ENCODE measurements at regions not wholly inside any gene's neighbourhood (a gene's known extent, or its start where the extent isn't known, plus 50 kb on each side); places are given as distances from the start of the nearest gene placed in this dataset.

DNA sequence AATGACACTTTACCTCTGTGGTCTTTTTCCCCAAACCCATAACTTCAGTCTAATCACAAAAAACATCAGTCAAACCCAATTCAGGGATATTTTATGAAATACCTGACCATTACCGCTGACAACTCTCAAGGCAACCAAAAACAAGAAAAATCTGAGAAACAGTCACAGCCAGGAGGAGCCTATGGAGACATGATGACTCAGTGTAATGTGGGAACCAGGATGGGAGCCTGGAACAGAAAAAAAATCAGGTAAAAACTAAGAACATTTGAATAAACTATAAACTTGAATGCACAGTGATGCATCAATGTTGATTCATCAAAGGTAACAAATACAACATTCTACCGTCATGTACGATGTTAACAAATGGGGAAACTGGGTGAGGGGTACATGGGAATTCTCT is 84.1 kb upstream of the TSHZ2 start:
- Histone ChIP-seq H3K9ac (ENCODE audit: low read length) (no peak overlapping the region), H3K27me3 (replicated peaks; ENCODE audit: insufficient read depth, low read length) (no peaks in the 10 kb centered on the region), H3K9me2 (replicated peaks; ENCODE audit: insufficient read depth, low read length) (no peaks in the 10 kb centered on the region), H3F3A (ENCODE audit: insufficient read depth, low read length) (no peaks in the 10 kb centered on the region), H3K4me1 (ENCODE audit: low read length) (no peaks in the 10 kb centered on the region), H3K36me3 (replicated peaks; ENCODE audit: insufficient read depth, low read length) (no peaks in the 10 kb centered on the region), H3K27ac (ENCODE audit: low read length) (no peak overlapping the region), H4K20me1 (ENCODE audit: insufficient read depth, low read length) (no peaks in the 10 kb centered on the region), H3K4me3 (ENCODE audit: low read length) (no peak overlapping the region), H3K4me2 (ENCODE audit: low read depth, low read length) (no peak overlapping the region), H3K9me3 (replicated peaks; ENCODE audit: insufficient read depth, low read length) (no peaks in the 10 kb centered on the region), H3K79me2 (ENCODE audit: low read length) (no peaks in the 10 kb centered on the region), H2AFZ (ENCODE audit: low read length) (no peak overlapping the region)
- DNase-seq: no peak
- TF ChIP-seq EZH2phosphoT487 (IDR thresholded peaks at IDR 0.05; ENCODE audit: low read length) (no peak), EZH2 (optimal IDR thresholded peaks at IDR 0.05; ENCODE audit: low read depth, low read length) (no peak)
- TF ChIP-seq, protein P1, sequence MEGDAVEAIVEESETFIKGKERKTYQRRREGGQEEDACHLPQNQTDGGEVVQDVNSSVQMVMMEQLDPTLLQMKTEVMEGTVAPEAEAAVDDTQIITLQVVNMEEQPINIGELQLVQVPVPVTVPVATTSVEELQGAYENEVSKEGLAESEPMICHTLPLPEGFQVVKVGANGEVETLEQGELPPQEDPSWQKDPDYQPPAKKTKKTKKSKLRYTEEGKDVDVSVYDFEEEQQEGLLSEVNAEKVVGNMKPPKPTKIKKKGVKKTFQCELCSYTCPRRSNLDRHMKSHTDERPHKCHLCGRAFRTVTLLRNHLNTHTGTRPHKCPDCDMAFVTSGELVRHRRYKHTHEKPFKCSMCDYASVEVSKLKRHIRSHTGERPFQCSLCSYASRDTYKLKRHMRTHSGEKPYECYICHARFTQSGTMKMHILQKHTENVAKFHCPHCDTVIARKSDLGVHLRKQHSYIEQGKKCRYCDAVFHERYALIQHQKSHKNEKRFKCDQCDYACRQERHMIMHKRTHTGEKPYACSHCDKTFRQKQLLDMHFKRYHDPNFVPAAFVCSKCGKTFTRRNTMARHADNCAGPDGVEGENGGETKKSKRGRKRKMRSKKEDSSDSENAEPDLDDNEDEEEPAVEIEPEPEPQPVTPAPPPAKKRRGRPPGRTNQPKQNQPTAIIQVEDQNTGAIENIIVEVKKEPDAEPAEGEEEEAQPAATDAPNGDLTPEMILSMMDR (IDR thresholded peaks at IDR 0.05; ENCODE audit: low read length): no peak

DNA sequence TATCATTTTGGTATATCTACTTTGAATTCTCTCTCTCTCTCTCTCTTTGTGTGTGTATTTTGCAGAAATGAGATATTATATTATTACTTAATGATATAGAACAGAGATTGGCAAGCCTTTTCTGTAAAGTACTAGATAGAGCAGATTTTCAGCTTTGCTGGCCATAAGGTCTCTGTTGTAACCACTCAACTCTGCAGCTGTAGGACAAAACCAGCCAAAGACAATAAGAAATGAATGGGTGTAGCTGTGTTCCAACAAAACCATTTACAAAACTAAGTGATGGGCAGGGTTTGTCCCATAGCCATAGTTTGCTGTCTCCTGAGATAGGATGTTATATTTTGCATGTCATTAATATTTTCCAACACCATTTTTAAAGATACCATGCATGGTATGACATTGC is 91.2 kb upstream of the TSHZ2 start:
- Histone ChIP-seq H3K36me3 (replicated peaks; ENCODE audit: insufficient read depth, low read length) (no peaks in the 10 kb centered on the region), H3K9ac (ENCODE audit: low read length) (no peak overlapping the region), H3K9me3 (replicated peaks; ENCODE audit: insufficient read depth, low read length) (no peaks in the 10 kb centered on the region), H3F3A (ENCODE audit: insufficient read depth, low read length) (no peaks in the 10 kb centered on the region), H3K4me1 (ENCODE audit: low read length) (no peaks in the 10 kb centered on the region), H3K27ac (ENCODE audit: low read length) (no peak overlapping the region), H3K27me3 (replicated peaks; ENCODE audit: insufficient read depth, low read length) (no peaks in the 10 kb centered on the region), H2AFZ (ENCODE audit: low read length) (no peak overlapping the region), H3K79me2 (ENCODE audit: low read length) (no peaks in the 10 kb centered on the region), H3K9me2 (replicated peaks; ENCODE audit: insufficient read depth, low read length) (no peaks in the 10 kb centered on the region), H3K4me2 (ENCODE audit: low read depth, low read length) (no peak overlapping the region), H3K4me3 (ENCODE audit: low read length) (no peak overlapping the region), H4K20me1 (ENCODE audit: insufficient read depth, low read length) (no peaks in the 10 kb centered on the region)
- no peak for TF ChIP-seq EZH2phosphoT487 (IDR thresholded peaks at IDR 0.05; ENCODE audit: low read length)
- no peak for DNase-seq

DNA sequence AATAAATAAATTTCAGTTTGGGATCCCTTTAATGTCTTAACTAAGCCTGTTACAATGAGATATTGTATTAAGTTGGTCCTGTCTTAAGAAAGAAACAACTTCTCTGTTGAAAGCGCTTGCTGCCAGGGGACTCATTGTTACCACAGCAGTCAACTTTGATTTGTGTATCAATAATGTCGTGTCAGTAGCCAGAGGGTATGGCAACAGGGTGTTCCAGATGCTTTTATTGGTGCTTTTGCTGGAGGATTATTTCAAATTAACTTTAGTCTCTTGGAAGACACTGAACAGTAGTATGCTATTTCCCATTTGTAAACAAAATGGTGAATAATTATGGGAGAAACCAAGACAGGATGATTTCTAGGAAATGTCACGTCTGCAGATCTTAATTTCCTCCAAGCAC is 91.9 kb upstream of the TSHZ2 start:
- H3K4me1 ChIP-seq (ENCODE audit: low read length): no peaks in the 10 kb centered on the region

DNA sequence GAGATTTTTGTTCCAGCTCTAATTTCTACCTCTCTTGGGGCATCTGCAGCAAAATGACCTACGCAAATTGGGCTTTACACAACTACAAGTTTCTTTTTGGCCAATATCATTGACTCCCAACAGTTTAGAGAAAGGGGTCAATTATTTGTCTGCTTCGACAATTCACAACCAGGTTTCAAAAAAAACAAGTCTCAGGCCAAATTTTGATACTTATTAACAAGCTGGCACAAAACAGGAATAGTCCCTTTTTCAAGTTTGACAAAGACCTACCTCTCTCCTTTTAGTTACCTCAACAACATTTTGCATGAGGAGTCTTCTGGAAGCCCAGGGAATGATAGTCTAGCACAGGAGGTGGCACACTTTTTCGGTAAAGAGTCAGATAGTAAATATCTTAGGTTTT is 97.9 kb upstream of the TSHZ2 start:
- Histone ChIP-seq H3K9me2 (replicated peaks; ENCODE audit: insufficient read depth, low read length) (no peaks in the 10 kb centered on the region), H3K4me1 (ENCODE audit: low read length) (no peaks in the 10 kb centered on the region), H3K79me2 (ENCODE audit: low read length) (no peaks in the 10 kb centered on the region), H3K9ac (ENCODE audit: low read length) (no peak overlapping the region), H3K27me3 (replicated peaks; ENCODE audit: insufficient read depth, low read length) (no peaks in the 10 kb centered on the region), H3K4me2 (ENCODE audit: low read depth, low read length) (no peak overlapping the region), H4K20me1 (ENCODE audit: insufficient read depth, low read length) (no peaks in the 10 kb centered on the region), H3K36me3 (replicated peaks; ENCODE audit: insufficient read depth, low read length) (no peaks in the 10 kb centered on the region), H3K9me3 (replicated peaks; ENCODE audit: insufficient read depth, low read length) (no peaks in the 10 kb centered on the region), H3K27ac (ENCODE audit: low read length) (no peak overlapping the region), H2AFZ (ENCODE audit: low read length) (no peak overlapping the region), H3K4me3 (ENCODE audit: low read length) (no peak overlapping the region), H3F3A (ENCODE audit: insufficient read depth, low read length) (no peaks in the 10 kb centered on the region)
- TF ChIP-seq EZH2phosphoT487 (IDR thresholded peaks at IDR 0.05; ENCODE audit: low read length): no peak
- no peak for TF ChIP-seq EZH2 (optimal IDR thresholded peaks at IDR 0.05; ENCODE audit: low read depth, low read length)
- TF ChIP-seq, protein P1 (IDR thresholded peaks at IDR 0.05; ENCODE audit: low read length): no peak
- no peak for DNase-seq

More for the DNA sequence above, 91.9 kb upstream of the TSHZ2 start:
- no peak for TF ChIP-seq EZH2 (optimal IDR thresholded peaks at IDR 0.05; ENCODE audit: low read depth, low read length)
- no peak for TF ChIP-seq EZH2phosphoT487 (IDR thresholded peaks at IDR 0.05; ENCODE audit: low read length)
- TF ChIP-seq, protein P1 (IDR thresholded peaks at IDR 0.05; ENCODE audit: low read length): no peak
- Histone ChIP-seq H3F3A (ENCODE audit: insufficient read depth, low read length) (no peaks in the 10 kb centered on the region), H3K79me2 (ENCODE audit: low read length) (no peaks in the 10 kb centered on the region), H3K4me2 (ENCODE audit: low read depth, low read length) (no peak overlapping the region), H2AFZ (ENCODE audit: low read length) (no peak overlapping the region), H3K27ac (ENCODE audit: low read length) (no peak overlapping the region), H3K36me3 (replicated peaks; ENCODE audit: insufficient read depth, low read length) (no peaks in the 10 kb centered on the region), H3K9me3 (replicated peaks; ENCODE audit: insufficient read depth, low read length) (no peaks in the 10 kb centered on the region), H3K4me3 (ENCODE audit: low read length) (no peak overlapping the region), H3K9ac (ENCODE audit: low read length) (no peak overlapping the region), H3K9me2 (replicated peaks; ENCODE audit: insufficient read depth, low read length) (no peaks in the 10 kb centered on the region), H4K20me1 (ENCODE audit: insufficient read depth, low read length) (no peaks in the 10 kb centered on the region), H3K27me3 (replicated peaks; ENCODE audit: insufficient read depth, low read length) (no peaks in the 10 kb centered on the region)
- DNase-seq: no peak

All from MM.1S (cell line).